NCI-H774 (cell line): ENCODE measurements at regions not wholly inside any gene's neighbourhood (a gene's known extent, or its start where the extent isn't known, plus 50 kb on each side); places are given as distances from the start of the nearest gene placed in this dataset.
"Not testable (repeated sequence)": the region's sequence is repeated elsewhere in the genome, so short reads cannot be mapped to it uniquely, and the experiment has no call there.

Experiments
- DNase-seq: peaks from one replicate; lab custom pipeline; 2025; lab: John Stamatoyannopoulos, UW

- DNase-seq = no peak
Observed at GRCh38 chr2:83378921-83379320, 1080.2 kb downstream of the SUCLG1 start.

- DNase-seq = no peak
Observed at GRCh38 chr2:83376731-83377130, 1082.3 kb downstream of the SUCLG1 start.

GRCh38 chr2:83370419-83370762, 1088.7 kb downstream of the SUCLG1 start:
- no peak for DNase-seq

- no peak for DNase-seq
Observed at GRCh38 chr2:83369601-83370418, 1089.3 kb downstream of the SUCLG1 start.

GRCh38 chr2:83368916-83369315, 1090.2 kb downstream of the SUCLG1 start:
- DNase-seq = no peak

GRCh38 chr2:83368461-83368860, 1090.6 kb downstream of the SUCLG1 start:
- DNase-seq = no peak

GRCh38 chr2:83365476-83365875, 1093.6 kb downstream of the SUCLG1 start:
- DNase-seq = no peak

- DNase-seq = no peak
Observed at GRCh38 chr2:83364264-83364663, 1094.8 kb downstream of the SUCLG1 start.

- DNase-seq = not testable (repeated sequence)
Observed at GRCh38 chr2:83363138-83363537, 1095.9 kb downstream of the SUCLG1 start.

GRCh38 chr2:83359336-83359735, 1099.7 kb downstream of the SUCLG1 start:
- DNase-seq = no peak

GRCh38 chr2:83342860-83343329, 1116.2 kb downstream of the SUCLG1 start:
- no peak for DNase-seq

- no peak for DNase-seq
Observed at GRCh38 chr2:83340424-83340823, 1118.7 kb downstream of the SUCLG1 start.

GRCh38 chr2:83339942-83340341, 1119.1 kb downstream of the SUCLG1 start:
- not testable (repeated sequence) for DNase-seq

GRCh38 chr2:83331810-83332209, 1127.3 kb downstream of the SUCLG1 start:
- DNase-seq = no peak

GRCh38 chr2:83323038-83323437, 1136.0 kb downstream of the SUCLG1 start:
- no peak for DNase-seq

GRCh38 chr2:83320053-83320452, 1139.0 kb downstream of the SUCLG1 start:
- no peak for DNase-seq

- DNase-seq = no peak
Observed at GRCh38 chr2:83305758-83306378, 1153.2 kb downstream of the SUCLG1 start.

GRCh38 chr2:83291083-83291482, 1168.0 kb downstream of the SUCLG1 start:
- no peak for DNase-seq

GRCh38 chr2:83282841-83283240, 1176.2 kb downstream of the SUCLG1 start:
- DNase-seq = no peak

GRCh38 chr2:83282043-83282795, 1176.9 kb downstream of the SUCLG1 start:
- no peak for DNase-seq

- no peak for DNase-seq
Observed at GRCh38 chr2:83280391-83280790, 1178.7 kb downstream of the SUCLG1 start.

GRCh38 chr2:83273322-83273721, 1185.8 kb downstream of the SUCLG1 start:
- no peak for DNase-seq
